Gastroesophageal sphincter (tissue), 4 donors: ENCODE measurements at regions not wholly inside any gene's neighbourhood (a gene's known extent, or its start where the extent isn't known, plus 50 kb on each side); places are given as distances from the start of the nearest gene placed in this dataset.

Experiments used
- ATAC-seq: fragments of 150-250 bp; one replicate; pipeline ENCODE4 v1.9.1; 2016; ENCODE audit warnings: mild to moderate bottlenecking, moderate library complexity
- H3K27ac ChIP-seq, 4 donors: fragments of 200-600 bp; sonication (generic) in 3 of 4; 1 replicate in 3 of 4; 2 replicates in 1 of 4; pipeline ENCODE4 v1.5.1; 2016 to 2019
- H3K27me3 ChIP-seq: fragments of 200-600 bp; sonication (generic); one replicate; pipeline ENCODE4 v1.5.1; 2019
- H3K36me3 ChIP-seq, 2 donors: fragments of 200-600 bp; sonication (generic); one replicate each; pipeline ENCODE4 v1.5.1; 2019; ENCODE audit warnings: control low read depth in 1 of 2
- H3K4me1 ChIP-seq, 3 donors: fragments of 200-600 bp; sonication (generic); 1 replicate in 2 of 3; 2 replicates in 1 of 3; pipeline ENCODE4 v1.5.1; 2016 to 2019; ENCODE audit warnings: control low read depth in 2 of 3
- H3K4me3 ChIP-seq, 2 donors: fragments of 200-600 bp; sonication (generic); one replicate each; pipeline ENCODE4 v1.5.1; 2019; ENCODE audit warnings: mild to moderate bottlenecking in 1 of 2, moderate library complexity in 1 of 2
- H3K9me3 ChIP-seq, 3 donors: fragments of 200-600 bp; sonication (generic); one replicate each; pipeline ENCODE4 v1.5.1; 2017 to 2019; ENCODE audit warnings: control low read depth in 2 of 3
- EP300 ChIP-seq: sonication (generic); formaldehyde crosslinking; IDR thresholded peaks from one replicate; pipeline ENCODE4 v1.6.1; 2017; ENCODE audit warnings: antibody characterized with exemption, mild to moderate bottlenecking
- POLR2A ChIP-seq, 2 donors: fragments of 450-650 bp; IDR thresholded peaks; one replicate each; pipeline ENCODE4 v1.6.1; 2017; ENCODE audit warnings: antibody characterized with exemption in 2 of 2, mild to moderate bottlenecking in 2 of 2, moderate library complexity in 1 of 2
- POLR2AphosphoS5 ChIP-seq: sonication (generic); formaldehyde crosslinking; IDR thresholded peaks from one replicate; pipeline ENCODE4 v1.6.1; 2017; ENCODE audit warnings: antibody characterized with exemption
- WGBS, 2 donors: methylation state at CpG; one replicate each; pipeline ENCODE4 v1.1.5; 2018; ENCODE audit warnings: low coverage in 1 of 2; 5-methylcytosine and 5-hydroxymethylcytosine counted together
- TF ChIP-seq, protein P1 (sequence below), 4 experiments: fragments of 200-600 bp in 2 of 4; fragments of 450-650 bp in 2 of 4; sonication (generic) in 1 of 4; IDR thresholded peaks; one replicate each; pipeline ENCODE4 v1.5.1; 2017 to 2019; ENCODE audit warnings: antibody characterized with exemption in 4 of 4, mild to moderate bottlenecking in 2 of 4, moderate library complexity in 2 of 4

DNA sequence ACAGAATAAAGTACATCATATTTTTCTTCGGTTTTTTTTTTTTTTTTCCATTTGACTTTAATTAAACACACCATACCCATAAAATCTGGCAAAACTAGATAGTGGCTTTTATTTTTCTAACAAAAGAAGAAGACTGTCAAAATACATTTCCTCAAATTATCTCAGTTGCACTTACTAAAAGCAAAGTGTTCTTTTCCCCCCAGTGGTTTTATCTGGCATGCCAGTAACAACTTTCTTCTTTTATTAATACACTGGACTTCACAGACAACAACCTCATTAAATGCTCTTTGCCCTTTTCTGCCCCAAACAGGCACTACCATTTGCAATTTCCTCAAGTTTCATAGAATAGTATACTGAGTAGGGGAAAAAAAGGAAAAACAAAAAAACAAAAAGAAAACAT, 1792.3 kb downstream of the EFNA5 start:
- H3K27ac ChIP-seq, result no peak overlapping the region
- no peaks in the 10 kb centered on the region for H3K27me3 ChIP-seq
- H3K4me1 ChIP-seq, result no peaks in the 10 kb centered on the region
- no peaks in the 10 kb centered on the region for H3K9me3 ChIP-seq
- no peak overlapping the region for H3K4me3 ChIP-seq
- TF ChIP-seq, protein P1, sequence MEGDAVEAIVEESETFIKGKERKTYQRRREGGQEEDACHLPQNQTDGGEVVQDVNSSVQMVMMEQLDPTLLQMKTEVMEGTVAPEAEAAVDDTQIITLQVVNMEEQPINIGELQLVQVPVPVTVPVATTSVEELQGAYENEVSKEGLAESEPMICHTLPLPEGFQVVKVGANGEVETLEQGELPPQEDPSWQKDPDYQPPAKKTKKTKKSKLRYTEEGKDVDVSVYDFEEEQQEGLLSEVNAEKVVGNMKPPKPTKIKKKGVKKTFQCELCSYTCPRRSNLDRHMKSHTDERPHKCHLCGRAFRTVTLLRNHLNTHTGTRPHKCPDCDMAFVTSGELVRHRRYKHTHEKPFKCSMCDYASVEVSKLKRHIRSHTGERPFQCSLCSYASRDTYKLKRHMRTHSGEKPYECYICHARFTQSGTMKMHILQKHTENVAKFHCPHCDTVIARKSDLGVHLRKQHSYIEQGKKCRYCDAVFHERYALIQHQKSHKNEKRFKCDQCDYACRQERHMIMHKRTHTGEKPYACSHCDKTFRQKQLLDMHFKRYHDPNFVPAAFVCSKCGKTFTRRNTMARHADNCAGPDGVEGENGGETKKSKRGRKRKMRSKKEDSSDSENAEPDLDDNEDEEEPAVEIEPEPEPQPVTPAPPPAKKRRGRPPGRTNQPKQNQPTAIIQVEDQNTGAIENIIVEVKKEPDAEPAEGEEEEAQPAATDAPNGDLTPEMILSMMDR (IDR thresholded peaks at IDR 0.05), result no peak
- no peak for TF ChIP-seq POLR2AphosphoS5
- no peak for TF ChIP-seq POLR2A (IDR thresholded peaks at IDR 0.05)
- TF ChIP-seq EP300, result no peak
- H3K36me3 ChIP-seq, result no peaks in the 10 kb centered on the region
- WGBS, 2 donors, result 64 to 78% methylated on average over 1 of the region's 1 CpG
- ATAC-seq, result no peak

DNA sequence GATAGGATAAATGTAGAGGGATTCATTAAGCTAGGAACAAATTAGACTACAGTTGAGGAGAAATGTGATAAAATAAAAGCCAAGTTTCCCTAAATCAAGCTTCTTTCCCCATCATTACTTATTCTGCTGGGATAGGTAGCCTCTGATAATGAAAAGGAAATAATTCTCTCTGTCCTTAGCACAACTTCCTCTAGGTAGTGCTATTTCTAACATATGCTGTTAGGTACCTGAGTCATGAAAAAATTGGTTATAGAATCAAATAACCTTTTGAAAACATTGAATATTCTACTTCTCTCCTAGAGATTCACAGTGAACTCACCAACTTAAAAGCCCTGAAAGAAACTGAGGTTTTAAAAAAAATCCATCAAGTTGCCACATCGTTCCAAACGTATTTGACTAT, 1793.1 kb downstream of the EFNA5 start:
- no peaks in the 10 kb centered on the region for H3K36me3 ChIP-seq
- no peak for ATAC-seq
- H3K4me3 ChIP-seq, result no peak overlapping the region
- no peaks in the 10 kb centered on the region for H3K27me3 ChIP-seq
- no peak overlapping the region for H3K27ac ChIP-seq
- no peaks in the 10 kb centered on the region for H3K4me1 ChIP-seq
- TF ChIP-seq POLR2AphosphoS5 (no peak), EP300 (no peak), POLR2A (IDR thresholded peaks at IDR 0.05) (no peak)
- TF ChIP-seq, protein P1 (IDR thresholded peaks at IDR 0.05), result no peak
- no peaks in the 10 kb centered on the region for H3K9me3 ChIP-seq
- WGBS, 2 donors, result 78 to 94% methylated on average over 2 of the region's 2 CpGs

DNA sequence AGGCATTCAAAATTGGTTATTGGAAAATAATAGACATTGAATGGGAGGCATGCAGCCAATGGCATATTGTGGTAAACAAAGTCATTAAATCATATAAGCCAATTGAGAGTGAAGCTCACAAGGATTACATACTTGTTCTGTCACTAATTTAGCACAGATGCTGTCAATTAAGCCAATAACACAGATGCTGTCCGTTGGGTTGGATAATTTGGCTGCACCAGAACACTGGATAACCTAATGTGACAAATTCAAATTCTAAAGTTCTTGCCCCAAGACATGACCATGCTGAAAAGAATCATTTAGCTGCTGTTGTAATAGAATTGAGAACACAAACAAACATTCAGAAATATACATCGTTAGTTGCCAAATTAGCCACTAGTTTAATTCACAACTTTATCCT, 1796.4 kb downstream of the EFNA5 start:
- Histone ChIP-seq H3K9me3 (no peaks in the 10 kb centered on the region), H3K27ac (no peak overlapping the region), H3K36me3 (no peaks in the 10 kb centered on the region), H3K27me3 (no peaks in the 10 kb centered on the region), H3K4me1 (no peaks in the 10 kb centered on the region), H3K4me3 (no peak overlapping the region)
- no peak for ATAC-seq
- 73 to 76% methylated on average over 2 of the region's 2 CpGs for WGBS, 2 donors
- TF ChIP-seq POLR2AphosphoS5, result no peak
- no peak for TF ChIP-seq EP300
- no peak for TF ChIP-seq POLR2A (IDR thresholded peaks at IDR 0.05)
- TF ChIP-seq, protein P1 (IDR thresholded peaks at IDR 0.05), result no peak

DNA sequence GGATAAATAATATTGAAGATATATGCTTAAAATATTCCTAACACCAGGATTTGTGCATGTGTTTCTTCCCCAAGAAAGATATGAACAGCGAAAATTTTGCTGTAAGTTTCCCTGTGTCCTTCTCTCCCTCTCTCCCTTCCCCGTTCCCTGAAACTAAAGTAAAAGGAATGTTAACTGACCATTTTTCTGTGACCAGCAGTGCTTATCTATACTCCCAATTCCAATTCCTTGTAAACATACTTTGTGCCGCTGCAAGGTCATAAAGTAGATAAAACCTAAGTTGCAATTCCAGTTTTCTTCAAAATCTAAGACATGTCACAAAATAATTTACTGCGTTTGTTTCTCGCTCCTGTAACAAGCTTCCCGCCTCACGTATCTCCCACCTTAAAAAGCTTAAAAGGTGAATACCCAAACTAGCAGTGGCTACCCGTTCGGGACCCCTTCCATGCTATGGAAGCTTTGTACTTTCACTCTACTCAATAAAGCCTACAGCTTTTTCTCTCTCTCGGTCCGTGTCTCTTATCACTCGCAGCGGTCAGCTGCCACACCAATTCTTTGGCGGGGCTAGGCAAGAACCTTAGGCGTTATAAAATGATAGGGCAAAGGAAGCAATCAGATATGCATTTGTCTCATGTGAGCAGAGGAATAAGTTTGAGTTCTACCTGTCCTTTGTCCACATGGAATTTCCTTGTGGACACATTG, 1798.0 kb downstream of the EFNA5 start:
- 87 to 95% methylated on average over 15 of the region's 15 CpGs for WGBS, 2 donors
- Histone ChIP-seq H3K4me1 (no peaks in the 10 kb centered on the region), H3K4me3 (no peak overlapping the region), H3K9me3 (no peaks in the 10 kb centered on the region), H3K36me3 (no peaks in the 10 kb centered on the region), H3K27ac (no peak overlapping the region), H3K27me3 (no peaks in the 10 kb centered on the region)
- ATAC-seq, result no peak
- no peak for TF ChIP-seq POLR2A (IDR thresholded peaks at IDR 0.05)
- TF ChIP-seq, protein P1 (IDR thresholded peaks at IDR 0.05), result no peak
- no peak for TF ChIP-seq POLR2AphosphoS5
- TF ChIP-seq EP300, result no peak

DNA sequence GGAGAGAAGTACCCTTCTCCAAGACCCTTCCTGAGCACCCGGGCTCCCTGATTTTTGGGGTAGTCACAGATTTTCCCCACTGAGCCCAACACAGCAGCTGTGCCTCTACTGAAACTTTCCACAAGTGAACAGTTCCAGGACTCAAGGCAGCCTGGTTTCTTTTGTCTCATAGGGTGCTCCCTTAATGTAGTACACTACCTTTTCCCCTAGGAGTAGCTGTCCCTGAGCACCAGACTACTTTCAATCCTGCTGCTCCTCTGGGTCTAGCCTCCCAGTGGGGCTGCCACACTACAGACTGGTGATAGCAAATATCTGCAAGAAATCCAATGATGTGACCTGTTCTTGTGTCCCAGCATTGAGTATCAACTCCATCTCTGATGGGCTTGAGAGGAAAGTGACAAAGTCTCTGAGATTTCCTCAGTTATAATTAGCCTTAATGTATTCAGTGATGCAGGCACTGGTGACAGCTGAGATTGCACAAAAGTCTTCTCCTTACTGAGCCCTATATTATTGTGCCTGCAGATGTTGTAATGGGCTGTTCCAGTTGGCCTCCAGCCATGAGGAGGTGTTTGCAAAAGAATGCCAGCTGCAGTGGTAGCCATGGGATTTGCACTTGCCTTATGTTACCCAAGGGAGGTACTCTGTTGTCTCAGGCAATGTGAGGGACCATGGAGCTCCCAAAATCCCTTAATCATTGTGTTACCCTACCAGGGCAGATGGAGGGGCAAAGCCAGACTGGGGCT, 1802.5 kb downstream of the EFNA5 start:
- H3K36me3 ChIP-seq, result no peaks in the 10 kb centered on the region
- ATAC-seq, result no peak
- H3K27me3 ChIP-seq, result no peaks in the 10 kb centered on the region
- no peak overlapping the region for H3K27ac ChIP-seq
- TF ChIP-seq POLR2AphosphoS5 (no peak), POLR2A (IDR thresholded peaks at IDR 0.05) (no peak), EP300 (no peak)
- TF ChIP-seq, protein P1 (IDR thresholded peaks at IDR 0.05), result no peak
- no peak overlapping the region for H3K4me3 ChIP-seq
- no peaks in the 10 kb centered on the region for H3K4me1 ChIP-seq
- peaks cover 0 to 13% (median 0%) of the 10 kb centered on the region in 3 donors for H3K9me3 ChIP-seq
- WGBS, 2 donors, result 20% methylated on average over 1 of the region's 1 CpG; no CpG with 5 or more reads in 1 of the 2 donors
